IMR-90 (cell line): ENCODE measurements at regions not wholly inside any gene's neighbourhood (a gene's known extent, or its start where the extent isn't known, plus 50 kb on each side); places are given as distances from the start of the nearest gene placed in this dataset.

Experiments used
- ATAC-seq: fragments of 200-7000 bp; cut with Tn5 transposase; 2 replicates; pipeline ENCODE4 v1.9.1; 2020; ENCODE audit warnings: low read depth, mild to moderate bottlenecking, moderate library complexity
- BruUV-seq: library from RNA; stranded (reverse); fragments of 400-500 nt; replicated peaks from 2 replicates; lab custom pipeline; 2021; lab: Mats Ljungman, UMichigan
- CTCF ChIA-PET: fragments of 300-600 bp; formaldehyde crosslinking; extraction: SDS; loops from one replicate; lab custom pipeline; 2021; ENCODE audit warnings: antibody characterized with exemption; lab: Yijun Ruan, JAX
- POLR2A ChIA-PET: fragments of 300-600 bp; sonication (Branson Sonifier 250); formaldehyde crosslinking; loops from one replicate; lab custom pipeline; 2022; ENCODE audit warnings: antibody characterized with exemption; ENCODE audit not compliant: unreplicated experiment; lab: Charles Lee
- DNase-seq: peaks from one replicate; pipeline ENCODE4 v3.0.0; 2013
- H2AFZ ChIP-seq: replicated peaks from 2 replicates; pipeline ENCODE3; 2013; ENCODE audit warnings: low read length, mild to moderate bottlenecking; ENCODE audit not compliant: poor library complexity
- H2AK5ac ChIP-seq: 2 replicates; pipeline ENCODE4 v1.6.1; 2013; ENCODE audit warnings: low read depth, low read length, inconsistent platforms
- H2AK9ac ChIP-seq: replicated peaks from 2 replicates; pipeline ENCODE3; 2013; ENCODE audit warnings: mild to moderate bottlenecking, low read depth, low read length, moderate library complexity; ENCODE audit not compliant: poor library complexity
- H2BK120ac ChIP-seq: 2 replicates; pipeline ENCODE4 v1.6.1; 2013; ENCODE audit warnings: low read depth, low read length, inconsistent platforms
- H2BK15ac ChIP-seq: 3 replicates; pipeline ENCODE4 v1.6.1; 2013; ENCODE audit warnings: low read depth, low read length, inconsistent platforms
- H2BK20ac ChIP-seq: 2 replicates; pipeline ENCODE4 v1.6.1; 2013; ENCODE audit warnings: low read depth, mild to moderate bottlenecking, inconsistent platforms, low read length, moderate library complexity
- H2BK5ac ChIP-seq: 2 replicates; pipeline ENCODE4 v1.6.1; 2013; ENCODE audit warnings: mild to moderate bottlenecking, low read depth, low read length, inconsistent platforms; ENCODE audit not compliant: poor library complexity, severe bottlenecking
- H3K14ac ChIP-seq: replicated peaks from 2 replicates; pipeline ENCODE4 v1.6.1; 2013; ENCODE audit warnings: low read depth, low read length, inconsistent platforms
- H3K18ac ChIP-seq: 2 replicates; pipeline ENCODE4 v1.6.1; 2013; ENCODE audit warnings: low read depth, low read length, control low read depth
- H3K23ac ChIP-seq: 2 replicates; pipeline ENCODE4 v1.6.1; 2013; ENCODE audit warnings: low read depth, low read length, inconsistent platforms
- H3K27ac ChIP-seq: 2 replicates; pipeline ENCODE4 v1.5.1; 2013; ENCODE audit warnings: mild to moderate bottlenecking, control low read depth, low read length; ENCODE audit not compliant: insufficient read depth
- H3K27me3 ChIP-seq: 2 replicates; pipeline ENCODE4 v1.6.1; 2013; ENCODE audit warnings: low read length; ENCODE audit not compliant: control insufficient read depth, insufficient read depth
- H3K36me3 ChIP-seq: 2 replicates; pipeline ENCODE4 v1.6.1; 2013; ENCODE audit warnings: low read length, mixed read lengths; ENCODE audit not compliant: control insufficient read depth, insufficient read depth
- H3K4ac ChIP-seq: 2 replicates; pipeline ENCODE4 v1.6.1; 2013; ENCODE audit warnings: low read depth, low read length, inconsistent platforms
- H3K4me1 ChIP-seq: 2 replicates; pipeline ENCODE4 v1.6.1; 2013; ENCODE audit warnings: low read length, mixed read lengths; ENCODE audit not compliant: control insufficient read depth, insufficient read depth
- H3K4me2 ChIP-seq: 2 replicates; pipeline ENCODE4 v1.6.1; 2013; ENCODE audit warnings: low read depth, mild to moderate bottlenecking, control low read depth, low read length, moderate library complexity
- H3K4me3 ChIP-seq: 2 replicates; pipeline ENCODE4 v1.5.1; 2013; ENCODE audit warnings: low read depth, mild to moderate bottlenecking, control low read depth, low read length, moderate library complexity; ENCODE audit not compliant: insufficient read depth
- H3K56ac ChIP-seq: 2 replicates; pipeline ENCODE4 v1.6.1; 2013; ENCODE audit warnings: low read length, inconsistent platforms; ENCODE audit not compliant: insufficient read depth; ENCODE audit errors: extremely low read depth
- H3K79me1 ChIP-seq, 2 experiments: 2 replicates each; pipeline ENCODE4 v1.6.1; 2013; ENCODE audit warnings: low read length in 2 of 2, inconsistent platforms in 1 of 2, low read depth in 1 of 2
- H3K9ac ChIP-seq: 2 replicates; pipeline ENCODE4 v1.6.1; 2013; ENCODE audit warnings: low read depth, low read length, control low read depth
- H3K9me1 ChIP-seq: 2 replicates; pipeline ENCODE4 v1.6.1; 2013; ENCODE audit warnings: low read length, inconsistent platforms; ENCODE audit not compliant: insufficient read depth
- H3K9me3 ChIP-seq: 2 replicates; pipeline ENCODE4 v1.6.1; 2013; ENCODE audit warnings: low read length; ENCODE audit not compliant: control insufficient read depth, insufficient read depth
- H4K20me1 ChIP-seq: 2 replicates; pipeline ENCODE4 v1.6.1; 2013; ENCODE audit warnings: low read length, inconsistent platforms; ENCODE audit not compliant: insufficient read depth
- H4K5ac ChIP-seq: 2 replicates; pipeline ENCODE4 v1.6.1; 2013; ENCODE audit warnings: mild to moderate bottlenecking, low read depth, low read length, control low read depth
- H4K8ac ChIP-seq, 2 experiments: 2 replicates each; pipeline ENCODE4 v1.6.1; 2013; ENCODE audit warnings: low read depth in 2 of 2, low read length in 2 of 2, control low read depth in 1 of 2, inconsistent platforms in 1 of 2
- H4K91ac ChIP-seq: 2 replicates; pipeline ENCODE4 v1.6.1; 2013; ENCODE audit warnings: low read depth, low read length, inconsistent platforms; ENCODE audit not compliant: insufficient read depth
- CEBPB ChIP-seq: IDR thresholded peaks from 2 replicates; pipeline ENCODE4 v1.6.1; 2012; ENCODE audit warnings: low read depth, low read length, improper control_type of control experiment
- CHD1 ChIP-seq: IDR thresholded peaks from 2 replicates; pipeline ENCODE4 v1.6.1; 2012; ENCODE audit warnings: low read depth, low read length, improper control_type of control experiment
- ELK1 ChIP-seq: fragments of 150-350 bp; IDR thresholded peaks from 2 replicates; pipeline ENCODE4 v1.6.1; 2016; ENCODE audit warnings: low read depth, mild to moderate bottlenecking, low read length, moderate library complexity, borderline replicate concordance
- MXI1 ChIP-seq: IDR thresholded peaks from 2 replicates; pipeline ENCODE4 v1.6.1; 2012; ENCODE audit warnings: low read depth, mild to moderate bottlenecking, low read length, moderate library complexity, borderline replicate concordance
- RCOR1 ChIP-seq: IDR thresholded peaks from 2 replicates; pipeline ENCODE4 v1.6.1; 2012; ENCODE audit warnings: mild to moderate bottlenecking, low read length, improper control_type of control experiment; ENCODE audit not compliant: insufficient replicate concordance
- RFX5 ChIP-seq: IDR thresholded peaks from 2 replicates; pipeline ENCODE4 v1.8.0; 2012; ENCODE audit warnings: low read depth, mild to moderate bottlenecking, low read length, moderate library complexity
- WGBS, 2 experiments: methylation state at CpG; one replicate each; pipeline versions ENCODE4 v1.1.5 to v1.1.7; 2013; ENCODE audit warnings: missing lambda C conversion rate in 2 of 2; ENCODE audit not compliant: insufficient read length in 1 of 2; ENCODE audit errors: extremely low coverage in 2 of 2; 5-methylcytosine and 5-hydroxymethylcytosine counted together
- dilution Hi-C: fragments of 300-500 bp; cut with HindIII; formaldehyde crosslinking; loops from one replicate; pipeline ENCODE4 v1.14.3; 2018; ENCODE audit warnings: low sequenced_read_pairs; ENCODE audit not compliant: unreplicated experiment
- in situ Hi-C: fragments of 300-500 bp; cut with MboI; formaldehyde crosslinking; loops from 3 replicates; pipeline ENCODE4 v1.14.3; 2019; ENCODE audit warnings: low sequenced_read_pairs, inconsistent platforms, mixed read lengths
- intact Hi-C: fragments of 100-400 bp; cut with micrococcal nuclease; formaldehyde crosslinking; loops from 2 replicates; pipeline ENCODE4 v1.10.0; 2022

- H3K4ac ChIP-seq = no peak overlapping the region
- H3K14ac ChIP-seq = no peak overlapping the region
- H4K5ac ChIP-seq = no peak overlapping the region
- no peak overlapping the region for H4K91ac ChIP-seq
- H2BK15ac ChIP-seq = no peak overlapping the region
- H3K27ac ChIP-seq = no peak overlapping the region
- H2AK9ac ChIP-seq = no peak overlapping the region
- no peaks in the 10 kb centered on the region for H4K20me1 ChIP-seq
- no peaks in the 10 kb centered on the region for H3K36me3 ChIP-seq
- H4K8ac ChIP-seq = no peak overlapping the region
- no peak overlapping the region for H3K18ac ChIP-seq
- intact Hi-C loops = no loop called here
- no peak overlapping the region for H2AFZ ChIP-seq
- H3K9me1 ChIP-seq = no peaks in the 10 kb centered on the region
- no peak overlapping the region for H3K56ac ChIP-seq
- BruUV-seq = no TSS peak
- H3K4me2 ChIP-seq = no peak overlapping the region
- H3K9ac ChIP-seq = no peak overlapping the region
- ChIA-PET CTCF (no interaction called here), POLR2A (no interaction called here)
- dilution Hi-C loops = no loop called here
- no peak for TF ChIP-seq CEBPB
- no peak for TF ChIP-seq ELK1
- TF ChIP-seq MXI1 = no peak
- no peak for TF ChIP-seq CHD1
- no peak for TF ChIP-seq RFX5
- no peak for TF ChIP-seq RCOR1
- no peak overlapping the region for H2BK5ac ChIP-seq
- no peak overlapping the region for H2BK120ac ChIP-seq
- H3K27me3 ChIP-seq = no peaks in the 10 kb centered on the region; the same call in 1 of the 2 replicates
- H2AK5ac ChIP-seq = no peak overlapping the region
- H3K4me3 ChIP-seq = no peak overlapping the region
- no CpG with 5 or more reads among the region's 5 CpGs for WGBS, 2 experiments
- in situ Hi-C loops = no loop called here
- no peak overlapping the region for H3K23ac ChIP-seq
- DNase-seq (no peak), ATAC-seq (no peak)
- no peaks in the 10 kb centered on the region for H3K9me3 ChIP-seq
- H3K79me1 ChIP-seq = no peaks in the 10 kb centered on the region
- H2BK20ac ChIP-seq = no peak overlapping the region
- peaks cover 2% of the 10 kb centered on the region; the same call in 1 of the 2 replicates for H3K4me1 ChIP-seq
Measured at GRCh38 chr1:62385923-62386322, 50.9 kb upstream of the USP1 start.
